ENCODE measurements at regions not wholly inside any gene's neighbourhood (a gene's known extent, or its start where the extent isn't known, plus 50 kb on each side); places are given as distances from the start of the nearest gene placed in this dataset.

DNA sequence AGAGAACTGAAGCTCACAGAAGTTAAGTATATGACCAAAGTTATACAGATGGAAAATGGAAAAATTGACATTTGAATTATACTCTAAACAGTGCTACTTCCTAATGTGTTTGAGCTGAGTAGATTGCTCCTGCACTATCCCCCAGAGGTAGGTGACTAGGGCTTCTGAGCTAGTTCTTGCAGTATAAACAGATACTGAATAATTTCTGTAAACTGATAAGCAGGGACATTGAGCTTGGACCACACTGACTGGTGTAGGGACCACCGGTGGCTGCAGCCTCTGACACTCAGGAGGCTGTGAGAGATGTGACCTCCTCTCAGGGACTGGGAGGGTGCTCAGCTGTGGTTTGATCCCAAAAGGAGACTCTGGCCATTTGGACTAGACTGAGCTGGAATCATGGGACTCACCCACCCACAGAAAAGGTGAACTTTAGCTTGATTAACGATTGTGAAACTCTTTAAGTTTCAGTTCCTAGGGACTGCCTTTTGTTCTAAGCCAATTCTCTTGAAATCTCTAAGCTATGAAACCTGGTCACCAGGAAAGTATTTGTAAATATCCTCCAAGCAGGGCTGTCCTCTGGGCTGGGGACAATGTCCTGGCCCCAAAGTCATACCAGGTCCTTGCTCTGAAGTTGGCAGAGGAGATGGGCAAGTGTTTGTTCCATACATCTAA is 291.5 kb downstream of the SEC61B start:
- TF ChIP-seq, protein P1, sequence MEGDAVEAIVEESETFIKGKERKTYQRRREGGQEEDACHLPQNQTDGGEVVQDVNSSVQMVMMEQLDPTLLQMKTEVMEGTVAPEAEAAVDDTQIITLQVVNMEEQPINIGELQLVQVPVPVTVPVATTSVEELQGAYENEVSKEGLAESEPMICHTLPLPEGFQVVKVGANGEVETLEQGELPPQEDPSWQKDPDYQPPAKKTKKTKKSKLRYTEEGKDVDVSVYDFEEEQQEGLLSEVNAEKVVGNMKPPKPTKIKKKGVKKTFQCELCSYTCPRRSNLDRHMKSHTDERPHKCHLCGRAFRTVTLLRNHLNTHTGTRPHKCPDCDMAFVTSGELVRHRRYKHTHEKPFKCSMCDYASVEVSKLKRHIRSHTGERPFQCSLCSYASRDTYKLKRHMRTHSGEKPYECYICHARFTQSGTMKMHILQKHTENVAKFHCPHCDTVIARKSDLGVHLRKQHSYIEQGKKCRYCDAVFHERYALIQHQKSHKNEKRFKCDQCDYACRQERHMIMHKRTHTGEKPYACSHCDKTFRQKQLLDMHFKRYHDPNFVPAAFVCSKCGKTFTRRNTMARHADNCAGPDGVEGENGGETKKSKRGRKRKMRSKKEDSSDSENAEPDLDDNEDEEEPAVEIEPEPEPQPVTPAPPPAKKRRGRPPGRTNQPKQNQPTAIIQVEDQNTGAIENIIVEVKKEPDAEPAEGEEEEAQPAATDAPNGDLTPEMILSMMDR (conservative IDR thresholded peaks at IDR 0.05; ENCODE audit: low read length) = no peak
- TF ChIP-seq EZH2phosphoT487 (IDR thresholded peaks at IDR 0.05; ENCODE audit: borderline replicate concordance) = no peak
